Keratinocyte (primary cell): ENCODE measurements at regions not wholly inside any gene's neighbourhood (a gene's known extent, or its start where the extent isn't known, plus 50 kb on each side); places are given as distances from the start of the nearest gene placed in this dataset.

Source experiments
- DNase-seq: peaks from one replicate; pipeline ENCODE4 v3.0.0-alpha.2; 2011; ENCODE audit warnings: low read depth, missing footprints, low spot score
- FAIRE-seq: peaks from 2 replicates; lab custom pipeline; 2011; peaks lifted over from hg19 to GRCh38; lab: Jason Lieb, UNC
- H2AFZ ChIP-seq: 2 replicates; pipeline ENCODE4 v1.6.0; 2012; ENCODE audit warnings: low read length, control low read depth, inconsistent platforms; ENCODE audit not compliant: control insufficient read depth
- H3K27ac ChIP-seq: 2 replicates; pipeline ENCODE4 v1.5.1; 2011; ENCODE audit warnings: low read length; ENCODE audit not compliant: control insufficient read depth, insufficient read depth
- H3K27me3 ChIP-seq: 3 replicates; pipeline ENCODE4 v1.6.0; 2011; ENCODE audit warnings: low read length; ENCODE audit not compliant: control insufficient read depth, insufficient read depth; ENCODE audit errors: extremely low read depth
- H3K36me3 ChIP-seq, 2 experiments: 2 replicates in 1 of 2; 3 replicates in 1 of 2; pipeline ENCODE4 v1.5.1; 2011; ENCODE audit warnings: low read length in 2 of 2, mild to moderate bottlenecking in 1 of 2; ENCODE audit not compliant: control insufficient read depth in 2 of 2, insufficient read depth in 2 of 2; ENCODE audit errors: extremely low read depth in 1 of 2
- H3K4me1 ChIP-seq: 3 replicates; pipeline ENCODE4 v1.5.1; 2011; ENCODE audit warnings: low read length; ENCODE audit not compliant: control insufficient read depth, insufficient read depth; ENCODE audit errors: extremely low read depth
- H3K4me2 ChIP-seq: 3 replicates; pipeline ENCODE4 v1.6.0; 2011; ENCODE audit warnings: low read depth, low read length; ENCODE audit not compliant: control insufficient read depth, insufficient read depth; ENCODE audit errors: extremely low read depth
- H3K4me3 ChIP-seq, 3 experiments: fragments of 200-600 bp in 1 of 3; sonication (generic) in 1 of 3; 2 replicates in 2 of 3; 3 replicates in 1 of 3; pipeline ENCODE4 v1.5.1; 2011 to 2016; ENCODE audit warnings: low read length in 3 of 3, mild to moderate bottlenecking in 3 of 3, control low read depth in 2 of 3, inconsistent platforms in 1 of 3, low read depth in 1 of 3, mixed read lengths in 1 of 3, mixed run types in 1 of 3, moderate library complexity in 1 of 3; ENCODE audit not compliant: control insufficient read depth in 2 of 3, insufficient read depth in 2 of 3; ENCODE audit errors: extremely low read depth in 1 of 3
- H3K79me2 ChIP-seq: 2 replicates; pipeline ENCODE4 v1.6.0; 2012; ENCODE audit warnings: low read length; ENCODE audit not compliant: control insufficient read depth, insufficient read depth
- H3K9ac ChIP-seq: 3 replicates; pipeline ENCODE4 v1.6.0; 2011; ENCODE audit warnings: low read length; ENCODE audit not compliant: control insufficient read depth, insufficient read depth; ENCODE audit errors: extremely low read depth
- H3K9me1 ChIP-seq: 3 replicates; pipeline ENCODE4 v1.6.0; 2011; ENCODE audit warnings: low read length; ENCODE audit not compliant: control insufficient read depth, insufficient read depth; ENCODE audit errors: extremely low read depth
- H3K9me3 ChIP-seq: 2 replicates; pipeline ENCODE4 v1.5.1; 2012; ENCODE audit warnings: low read depth, low read length; ENCODE audit not compliant: control insufficient read depth
- H4K20me1 ChIP-seq: 3 replicates; pipeline ENCODE4 v1.6.0; 2011; ENCODE audit warnings: low read length; ENCODE audit not compliant: control insufficient read depth, insufficient read depth; ENCODE audit errors: extremely low read depth
- EZH2 ChIP-seq: IDR thresholded peaks from one replicate; pipeline ENCODE4 v1.6.1; 2012; ENCODE audit warnings: inconsistent platforms, mild to moderate bottlenecking, low read length, moderate library complexity
- dilution Hi-C: fragments of 300-500 bp; cut with MboI; formaldehyde crosslinking; loops from one replicate; pipeline ENCODE4 v1.7.0; 2020; ENCODE audit warnings: low sequenced_read_pairs; ENCODE audit not compliant: extremely low pct_ligation_motif_present
- TF ChIP-seq, protein P1 (sequence below), 3 experiments: IDR thresholded peaks in 1 of 3; conservative IDR thresholded peaks in 1 of 3; optimal IDR thresholded peaks in 1 of 3; 2 replicates in 2 of 3; 3 replicates in 1 of 3; pipeline versions ENCODE3 to v1.5.1; 2011; ENCODE audit warnings: low read length in 3 of 3, mild to moderate bottlenecking in 3 of 3, moderate library complexity in 2 of 3, control low read depth in 1 of 3, inconsistent platforms in 1 of 3; ENCODE audit not compliant: insufficient read depth in 2 of 3; ENCODE audit errors: extremely low read depth in 1 of 3

DNA sequence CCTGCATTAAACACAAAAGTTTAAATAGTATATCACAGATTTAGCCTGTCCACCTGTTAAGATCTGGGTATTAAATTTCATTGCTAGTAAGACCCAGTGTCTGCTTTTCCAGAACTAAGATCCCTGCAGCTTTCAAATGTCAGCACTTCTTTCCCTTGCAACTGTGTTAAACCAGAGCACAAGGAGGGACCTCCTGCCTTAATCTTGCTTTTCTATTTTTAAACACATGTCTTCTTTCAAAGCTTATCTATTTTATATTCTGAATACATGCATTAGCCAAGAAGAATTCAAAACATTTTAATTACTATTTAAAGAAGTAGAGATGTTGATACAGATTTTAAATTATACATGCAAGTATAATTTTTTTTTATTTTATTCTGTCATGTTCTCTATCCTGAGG is 315.1 kb downstream of the ARPP21 start:
- Histone ChIP-seq H3K36me3 (no peaks in the 10 kb centered on the region), H3K9me1 (no peaks in the 10 kb centered on the region), H3K27me3 (no peaks in the 10 kb centered on the region), H3K9ac (no peak overlapping the region), H3K9me3 (no peaks in the 10 kb centered on the region), H3K27ac (no peak overlapping the region), H3K4me1 (no peaks in the 10 kb centered on the region), H3K4me2 (no peak overlapping the region), H3K4me3 (no peak overlapping the region), H3K79me2 (no peaks in the 10 kb centered on the region), H4K20me1 (no peaks in the 10 kb centered on the region), H2AFZ (no peak overlapping the region)
- TF ChIP-seq, protein P1, sequence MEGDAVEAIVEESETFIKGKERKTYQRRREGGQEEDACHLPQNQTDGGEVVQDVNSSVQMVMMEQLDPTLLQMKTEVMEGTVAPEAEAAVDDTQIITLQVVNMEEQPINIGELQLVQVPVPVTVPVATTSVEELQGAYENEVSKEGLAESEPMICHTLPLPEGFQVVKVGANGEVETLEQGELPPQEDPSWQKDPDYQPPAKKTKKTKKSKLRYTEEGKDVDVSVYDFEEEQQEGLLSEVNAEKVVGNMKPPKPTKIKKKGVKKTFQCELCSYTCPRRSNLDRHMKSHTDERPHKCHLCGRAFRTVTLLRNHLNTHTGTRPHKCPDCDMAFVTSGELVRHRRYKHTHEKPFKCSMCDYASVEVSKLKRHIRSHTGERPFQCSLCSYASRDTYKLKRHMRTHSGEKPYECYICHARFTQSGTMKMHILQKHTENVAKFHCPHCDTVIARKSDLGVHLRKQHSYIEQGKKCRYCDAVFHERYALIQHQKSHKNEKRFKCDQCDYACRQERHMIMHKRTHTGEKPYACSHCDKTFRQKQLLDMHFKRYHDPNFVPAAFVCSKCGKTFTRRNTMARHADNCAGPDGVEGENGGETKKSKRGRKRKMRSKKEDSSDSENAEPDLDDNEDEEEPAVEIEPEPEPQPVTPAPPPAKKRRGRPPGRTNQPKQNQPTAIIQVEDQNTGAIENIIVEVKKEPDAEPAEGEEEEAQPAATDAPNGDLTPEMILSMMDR (optimal IDR thresholded peaks at IDR 0.05 in 1 of 3, IDR thresholded peaks at IDR 0.05 in 1 of 3, conservative IDR thresholded peaks at IDR 0.05 in 1 of 3; ENCODE audit: extremely low read depth in 1 of 3, insufficient read depth in 2 of 3, low read length in 3 of 3) = no peak
- no peak for TF ChIP-seq EZH2
- FAIRE-seq = no peak
- dilution Hi-C loops = loop anchor here (25.0 kb wide), 1 partner anchor 733 kb away; no protein-coding TSS in a partner anchor
- DNase-seq = no peak

DNA sequence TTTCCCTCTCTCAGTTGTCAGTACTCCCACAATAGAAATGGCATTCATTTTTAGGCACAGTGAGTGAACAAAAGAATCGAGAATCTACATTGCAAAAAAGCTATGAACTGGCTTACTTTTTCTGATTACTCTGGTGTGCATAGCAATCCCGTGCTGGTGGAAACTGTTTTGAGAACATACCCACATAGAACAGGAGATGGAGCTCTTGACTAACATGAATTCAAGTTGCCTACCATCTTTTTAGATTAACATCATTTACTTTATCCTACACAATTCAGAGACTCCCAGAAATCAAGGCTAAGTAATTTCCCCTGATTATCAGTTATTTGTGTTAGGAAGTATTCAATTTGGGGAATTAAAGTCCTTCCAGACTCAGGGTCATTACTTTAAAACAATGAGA is 326.6 kb downstream of the ARPP21 start:
- dilution Hi-C loops = loop anchor here (25.0 kb wide), 1 partner anchor 721 kb away; no protein-coding TSS in a partner anchor
- no peak overlapping the region for H2AFZ ChIP-seq
- H3K9ac ChIP-seq = no peak overlapping the region
- no peaks in the 10 kb centered on the region for H3K9me1 ChIP-seq
- no peaks in the 10 kb centered on the region for H4K20me1 ChIP-seq
- H3K79me2 ChIP-seq = no peaks in the 10 kb centered on the region
- DNase-seq = no peak
- no peaks in the 10 kb centered on the region for H3K36me3 ChIP-seq
- H3K27ac ChIP-seq = no peak overlapping the region
- H3K4me3 ChIP-seq = no peak overlapping the region
- no peak overlapping the region for H3K4me2 ChIP-seq
- no peaks in the 10 kb centered on the region for H3K4me1 ChIP-seq
- TF ChIP-seq EZH2 = no peak
- TF ChIP-seq, protein P1 (optimal IDR thresholded peaks at IDR 0.05 in 1 of 3, IDR thresholded peaks at IDR 0.05 in 1 of 3, conservative IDR thresholded peaks at IDR 0.05 in 1 of 3; ENCODE audit: extremely low read depth in 1 of 3, insufficient read depth in 2 of 3, low read length in 3 of 3) = peak; percentile 27 to 50 (median 42)
- no peaks in the 10 kb centered on the region for H3K9me3 ChIP-seq
- FAIRE-seq = peak; percentile 66
- no peaks in the 10 kb centered on the region for H3K27me3 ChIP-seq
